ENCODE measurements at regions not wholly inside any gene's neighbourhood (a gene's known extent, or its start where the extent isn't known, plus 50 kb on each side); places are given as distances from the start of the nearest gene placed in this dataset.
A peak's percentile ranks its signal among the peaks of the same experiment; 100 is the strongest.

- DNase-seq, result peak; percentile 36
Measured at GRCh38 chrX:110432091-110432905, 73.7 kb downstream of the RTL9 start.

GRCh38 chrX:110432906-110433215 is 74.2 kb downstream of the RTL9 start:
- peak; percentile 35 for DNase-seq

- DNase-seq, result no peak
Measured at GRCh38 chrX:110435196-110435595, 76.5 kb downstream of the RTL9 start.

- no peak for DNase-seq
Measured at GRCh38 chrX:110436523-110436922, 77.9 kb downstream of the RTL9 start.

GRCh38 chrX:110437686-110438085 is 79.0 kb downstream of the RTL9 start:
- DNase-seq, result no peak

GRCh38 chrX:110440016-110440805 is 81.6 kb downstream of the RTL9 start:
- DNase-seq, result no peak

GRCh38 chrX:110442635-110443034 is 84.0 kb downstream of the RTL9 start:
- no peak for DNase-seq

- no peak for DNase-seq
Measured at GRCh38 chrX:110444996-110445395, 86.3 kb downstream of the RTL9 start.

- DNase-seq, result no peak
Measured at GRCh38 chrX:110448459-110448858, 89.8 kb downstream of the RTL9 start.

- DNase-seq, result no peak
Measured at GRCh38 chrX:110449312-110449711, 90.7 kb downstream of the RTL9 start.

GRCh38 chrX:110450050-110450449 is 91.4 kb downstream of the RTL9 start:
- peak; percentile 79 for DNase-seq

- DNase-seq, result no peak
Measured at GRCh38 chrX:110454336-110454735, 95.7 kb downstream of the RTL9 start.

GRCh38 chrX:110462957-110463356 is 104.3 kb downstream of the RTL9 start:
- no peak for DNase-seq

- no peak for DNase-seq
Measured at GRCh38 chrX:110466790-110467189, 108.1 kb downstream of the RTL9 start.

GRCh38 chrX:110472265-110472664 is 113.6 kb downstream of the RTL9 start:
- no peak for DNase-seq

- no peak for DNase-seq
Measured at GRCh38 chrX:110477593-110478228, 119.1 kb downstream of the RTL9 start.

GRCh38 chrX:110491846-110492620 is 133.4 kb downstream of the RTL9 start:
- DNase-seq, result no peak

GRCh38 chrX:110504947-110505346 is 146.3 kb downstream of the RTL9 start:
- no peak for DNase-seq

- DNase-seq, result no peak
Measured at GRCh38 chrX:110509755-110510532, 151.3 kb downstream of the RTL9 start.

GRCh38 chrX:110511238-110511637 is 152.6 kb downstream of the RTL9 start:
- no peak for DNase-seq

- no peak for DNase-seq
Measured at GRCh38 chrX:110512341-110512740, 153.7 kb downstream of the RTL9 start.

- no peak for DNase-seq
Measured at GRCh38 chrX:110514509-110514908, 155.9 kb downstream of the RTL9 start.

Measured in retina (tissue), 1 donor.